Karpas-422 (cell line): ENCODE measurements at regions not wholly inside any gene's neighbourhood (a gene's known extent, or its start where the extent isn't known, plus 50 kb on each side); places are given as distances from the start of the nearest gene placed in this dataset.

ENCODE experiments used
- DNase-seq: peaks from one replicate; pipeline ENCODE4 v3.0.0-alpha.2; 2015
- H2AFZ ChIP-seq: fragments of 200-600 bp; sonication (generic); 2 replicates; pipeline ENCODE4 v1.6.1; 2014; ENCODE audit warnings: antibody characterized with exemption, low read length, mixed read lengths
- H3K27ac ChIP-seq: fragments of 200-600 bp; sonication (generic); 2 replicates; pipeline ENCODE4 v1.5.1; 2014; ENCODE audit warnings: mild to moderate bottlenecking, low read length, moderate library complexity
- H3K27me3 ChIP-seq: fragments of 200-600 bp; sonication (generic); 2 replicates; pipeline ENCODE4 v1.6.1; 2014; ENCODE audit warnings: low read length, mixed read lengths
- H3K36me3 ChIP-seq: fragments of 200-600 bp; sonication (generic); 2 replicates; pipeline ENCODE4 v1.6.1; 2014; ENCODE audit warnings: low read length, mixed read lengths; ENCODE audit not compliant: insufficient read depth
- H3K4me1 ChIP-seq: fragments of 200-600 bp; sonication (generic); 2 replicates; pipeline ENCODE4 v1.6.1; 2014; ENCODE audit warnings: mild to moderate bottlenecking, low read length, mixed read lengths
- H3K4me2 ChIP-seq: fragments of 200-600 bp; sonication (generic); 2 replicates; pipeline ENCODE4 v1.6.1; 2014; ENCODE audit warnings: low read length, low read depth, mild to moderate bottlenecking; ENCODE audit not compliant: poor library complexity, severe bottlenecking
- H3K4me3 ChIP-seq: fragments of 200-600 bp; sonication (generic); 2 replicates; pipeline ENCODE4 v1.5.1; 2014; ENCODE audit warnings: mild to moderate bottlenecking, antibody characterized with exemption, low read length, mixed read lengths
- H3K79me2 ChIP-seq: fragments of 200-600 bp; sonication (generic); 2 replicates; pipeline ENCODE4 v1.6.1; 2014; ENCODE audit warnings: mild to moderate bottlenecking, low read length, mixed read lengths
- H3K9ac ChIP-seq: fragments of 200-600 bp; sonication (generic); 2 replicates; pipeline ENCODE4 v1.6.0; 2014; ENCODE audit warnings: low read length
- H3K9me2 ChIP-seq: fragments of 200-600 bp; sonication (generic), shearing (Covaris generic); replicated peaks from 2 replicates; pipeline ENCODE4 v1.6.0; 2014; ENCODE audit warnings: mild to moderate bottlenecking, low read length, moderate library complexity; ENCODE audit not compliant: insufficient read depth
- H3K9me3 ChIP-seq: fragments of 300-700, 200-600 bp; sonication (generic); 2 replicates; pipeline ENCODE4 v1.6.1; 2014; ENCODE audit warnings: low read length, mixed read lengths
- H4K20me1 ChIP-seq: fragments of 200-600 bp; sonication (generic); 2 replicates; pipeline ENCODE4 v1.6.1; 2014; ENCODE audit warnings: mild to moderate bottlenecking, antibody characterized with exemption, low read length, low read depth; ENCODE audit not compliant: insufficient read depth

GRCh38 chr2:126536605-126537200 lies 119.3 kb upstream of the GYPC start:
- Histone ChIP-seq H2AFZ (no peak overlapping the region), H3K27ac (no peak overlapping the region), H3K79me2 (no peaks in the 10 kb centered on the region), H3K4me3 (no peak overlapping the region), H3K36me3 (no peaks in the 10 kb centered on the region), H3K9me2 (no peaks in the 10 kb centered on the region), H3K4me2 (no peak overlapping the region), H3K9ac (no peak overlapping the region), H3K4me1 (no peaks in the 10 kb centered on the region), H4K20me1 (no peaks in the 10 kb centered on the region), H3K27me3 (no peaks in the 10 kb centered on the region), H3K9me3 (no peaks in the 10 kb centered on the region)
- no peak for DNase-seq

GRCh38 chr2:126539101-126539500 lies 116.9 kb upstream of the GYPC start:
- no peak for DNase-seq
- Histone ChIP-seq H3K27me3 (no peaks in the 10 kb centered on the region), H3K36me3 (no peaks in the 10 kb centered on the region), H3K9ac (no peak overlapping the region), H3K9me3 (no peaks in the 10 kb centered on the region), H3K27ac (no peak overlapping the region), H4K20me1 (no peaks in the 10 kb centered on the region), H3K4me1 (no peaks in the 10 kb centered on the region), H3K79me2 (no peaks in the 10 kb centered on the region), H3K4me3 (no peak overlapping the region), H3K4me2 (no peak overlapping the region), H3K9me2 (no peaks in the 10 kb centered on the region), H2AFZ (no peak overlapping the region)

GRCh38 chr2:126542247-126542646 lies 113.7 kb upstream of the GYPC start:
- H3K9me3 ChIP-seq = no peaks in the 10 kb centered on the region
- no peak overlapping the region for H3K4me3 ChIP-seq
- H2AFZ ChIP-seq = no peak overlapping the region
- H3K27ac ChIP-seq = no peak overlapping the region
- no peak overlapping the region for H3K9ac ChIP-seq
- no peaks in the 10 kb centered on the region for H3K9me2 ChIP-seq
- H3K4me2 ChIP-seq = no peak overlapping the region
- no peak for DNase-seq
- H3K4me1 ChIP-seq = no peaks in the 10 kb centered on the region
- no peaks in the 10 kb centered on the region for H3K36me3 ChIP-seq
- no peaks in the 10 kb centered on the region for H3K27me3 ChIP-seq
- H3K79me2 ChIP-seq = no peaks in the 10 kb centered on the region
- no peaks in the 10 kb centered on the region for H4K20me1 ChIP-seq

- Histone ChIP-seq H3K27me3 (no peaks in the 10 kb centered on the region), H3K4me1 (no peaks in the 10 kb centered on the region), H3K27ac (no peak overlapping the region), H3K9ac (no peak overlapping the region), H3K9me3 (no peaks in the 10 kb centered on the region), H4K20me1 (no peaks in the 10 kb centered on the region), H3K79me2 (no peaks in the 10 kb centered on the region), H3K9me2 (no peaks in the 10 kb centered on the region), H3K36me3 (no peaks in the 10 kb centered on the region), H3K4me2 (no peak overlapping the region), H2AFZ (no peak overlapping the region), H3K4me3 (no peak overlapping the region)
- DNase-seq = no peak
Observed at GRCh38 chr2:126543081-126543480, 112.9 kb upstream of the GYPC start.

DNA sequence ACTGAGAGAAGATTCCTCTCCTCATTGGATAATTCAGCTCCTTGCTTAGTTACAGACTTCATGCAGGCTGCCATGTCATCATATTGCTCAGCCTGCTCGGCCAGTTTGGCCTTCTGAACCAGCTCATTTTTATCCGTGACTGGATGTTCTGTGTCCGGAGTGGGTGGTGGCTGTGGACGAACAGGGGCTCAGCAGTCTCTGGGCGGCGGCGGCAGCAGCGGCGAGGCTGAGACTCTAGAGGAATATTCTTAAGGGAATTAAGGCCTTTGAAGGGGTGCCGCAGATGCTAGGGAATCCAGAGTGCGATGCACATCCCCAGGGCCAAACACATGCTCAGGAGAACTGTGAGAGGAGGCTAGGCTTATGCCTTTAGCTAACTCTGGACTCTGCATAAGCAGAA lies 97.9 kb upstream of the GYPC start:
- DNase-seq = no peak
- Histone ChIP-seq H3K27ac (no peak overlapping the region), H3K27me3 (no peaks in the 10 kb centered on the region), H3K9ac (no peak overlapping the region), H2AFZ (no peak overlapping the region), H3K9me2 (no peaks in the 10 kb centered on the region), H3K4me1 (no peaks in the 10 kb centered on the region), H3K4me3 (no peak overlapping the region), H3K4me2 (no peak overlapping the region), H3K36me3 (no peaks in the 10 kb centered on the region), H4K20me1 (no peaks in the 10 kb centered on the region), H3K9me3 (no peaks in the 10 kb centered on the region), H3K79me2 (no peaks in the 10 kb centered on the region)

DNA sequence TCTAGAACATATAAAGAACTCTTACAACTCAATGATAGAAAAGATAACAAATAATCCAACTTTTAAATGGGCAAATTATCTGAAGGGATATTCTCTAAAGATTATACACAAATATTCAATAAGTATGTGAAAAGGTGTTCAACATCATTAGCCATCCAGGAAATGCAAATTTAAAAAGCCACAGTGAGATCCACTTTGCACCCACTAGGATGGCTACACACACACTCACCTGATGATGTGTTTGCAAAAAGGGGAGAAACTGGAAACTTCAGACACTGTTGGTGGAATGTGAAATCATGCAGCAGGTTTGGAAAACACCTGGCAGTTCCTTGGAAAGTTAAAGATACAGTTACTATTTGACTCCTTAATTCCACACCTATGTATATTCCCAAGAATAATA lies 87.2 kb upstream of the GYPC start:
- H3K9me2 ChIP-seq = no peaks in the 10 kb centered on the region
- no peaks in the 10 kb centered on the region for H4K20me1 ChIP-seq
- no peak overlapping the region for H2AFZ ChIP-seq
- no peak overlapping the region for H3K4me3 ChIP-seq
- DNase-seq = no peak
- H3K9ac ChIP-seq = no peak overlapping the region
- no peaks in the 10 kb centered on the region for H3K36me3 ChIP-seq
- H3K9me3 ChIP-seq = no peaks in the 10 kb centered on the region
- peaks cover 9% of the 10 kb centered on the region for H3K4me1 ChIP-seq
- no peaks in the 10 kb centered on the region for H3K79me2 ChIP-seq
- H3K27me3 ChIP-seq = no peaks in the 10 kb centered on the region
- no peak overlapping the region for H3K27ac ChIP-seq
- H3K4me2 ChIP-seq = no peak overlapping the region

DNA sequence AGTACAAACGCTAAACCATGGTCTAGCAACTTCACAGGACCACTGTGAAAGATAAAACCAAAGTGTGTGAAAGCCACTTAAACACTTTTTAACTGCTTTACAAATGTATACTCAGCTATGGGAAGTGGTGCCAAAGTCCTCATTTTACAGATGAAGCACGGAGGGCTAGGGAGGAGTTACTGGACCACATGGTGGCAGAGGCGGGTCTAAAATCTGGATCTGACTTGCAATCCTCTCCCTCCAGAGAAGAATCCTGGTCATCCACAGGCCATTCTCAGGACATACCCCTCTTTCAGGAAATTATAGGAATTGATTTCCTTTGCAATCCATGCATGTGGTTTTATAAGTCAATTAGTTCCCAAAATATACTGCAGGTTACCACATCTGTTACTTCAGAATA lies 84.6 kb upstream of the GYPC start:
- H3K36me3 ChIP-seq = no peaks in the 10 kb centered on the region
- no peaks in the 10 kb centered on the region for H3K9me2 ChIP-seq
- H4K20me1 ChIP-seq = no peaks in the 10 kb centered on the region
- H3K4me2 ChIP-seq = no peak overlapping the region
- no peak for DNase-seq
- no peaks in the 10 kb centered on the region for H3K27me3 ChIP-seq
- H3K4me1 ChIP-seq = peaks cover 9% of the 10 kb centered on the region
- H2AFZ ChIP-seq = no peak overlapping the region
- no peak overlapping the region for H3K9ac ChIP-seq
- no peak overlapping the region for H3K27ac ChIP-seq
- no peaks in the 10 kb centered on the region for H3K9me3 ChIP-seq
- no peak overlapping the region for H3K4me3 ChIP-seq
- no peaks in the 10 kb centered on the region for H3K79me2 ChIP-seq

GRCh38 chr2:126575631-126576030 lies 80.3 kb upstream of the GYPC start:
- H3K27me3 ChIP-seq = peaks cover 2% of the 10 kb centered on the region; the same call in 1 of the 2 replicates
- no peaks in the 10 kb centered on the region for H3K79me2 ChIP-seq
- H3K4me2 ChIP-seq = no peak overlapping the region
- DNase-seq = no peak
- no peaks in the 10 kb centered on the region for H3K4me1 ChIP-seq
- H3K4me3 ChIP-seq = no peak overlapping the region
- H3K9ac ChIP-seq = no peak overlapping the region
- H3K9me3 ChIP-seq = no peaks in the 10 kb centered on the region
- H3K27ac ChIP-seq = no peak overlapping the region
- H2AFZ ChIP-seq = no peak overlapping the region
- no peaks in the 10 kb centered on the region for H4K20me1 ChIP-seq
- no peaks in the 10 kb centered on the region for H3K36me3 ChIP-seq
- H3K9me2 ChIP-seq = no peaks in the 10 kb centered on the region

DNA sequence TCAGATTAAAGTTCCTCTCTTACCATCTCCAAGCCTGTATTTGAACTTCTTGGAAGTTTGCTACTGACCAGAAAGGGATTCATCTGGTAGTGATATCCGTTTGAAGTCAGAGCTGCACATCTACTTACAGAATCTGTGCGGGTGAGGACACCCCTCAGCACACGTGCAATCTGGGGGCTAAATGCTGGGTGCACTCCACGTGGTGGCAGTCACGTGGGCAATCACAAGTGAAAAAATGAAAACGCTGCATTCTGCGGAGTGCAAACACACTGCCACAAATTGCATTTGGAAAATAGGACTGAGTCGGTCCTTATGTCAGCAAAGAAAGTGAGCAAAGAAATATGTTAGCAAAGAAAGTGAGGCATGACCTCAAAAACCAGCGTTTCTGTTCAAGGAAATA lies 76.1 kb upstream of the GYPC start:
- Histone ChIP-seq H4K20me1 (no peaks in the 10 kb centered on the region), H3K36me3 (no peaks in the 10 kb centered on the region), H3K27me3 (peaks cover 2% of the 10 kb centered on the region; the same call in 1 of the 2 replicates), H3K9ac (no peak overlapping the region), H3K79me2 (no peaks in the 10 kb centered on the region), H2AFZ (no peak overlapping the region), H3K9me3 (no peaks in the 10 kb centered on the region), H3K4me3 (no peak overlapping the region), H3K27ac (no peak overlapping the region), H3K9me2 (no peaks in the 10 kb centered on the region), H3K4me1 (no peaks in the 10 kb centered on the region), H3K4me2 (no peak overlapping the region)
- DNase-seq = no peak
